Activated CD4-positive, CD25-positive, alpha-beta regulatory T cell (primary cell): ENCODE measurements at regions not wholly inside any gene's neighbourhood (a gene's known extent, or its start where the extent isn't known, plus 50 kb on each side); places are given as distances from the start of the nearest gene placed in this dataset.
"Not testable (repeated sequence)": the region's sequence is repeated elsewhere in the genome, so short reads cannot be mapped to it uniquely, and the experiment has no call there.

Experiments used
- DNase-seq, 4 experiments: peaks; one replicate each; lab custom pipeline; 2025; lab: John Stamatoyannopoulos, UW

- DNase-seq: no peak
Measured at GRCh38 chr17:33896263-33896662, 358.8 kb upstream of the CCL2 start.

GRCh38 chr17:33901085-33901484, 354.0 kb upstream of the CCL2 start:
- DNase-seq: no peak

- DNase-seq: no peak
Measured at GRCh38 chr17:33902901-33903449, 352.1 kb upstream of the CCL2 start.

- DNase-seq: no peak
Measured at GRCh38 chr17:33904476-33904875, 350.6 kb upstream of the CCL2 start.

GRCh38 chr17:33905338-33905800, 349.7 kb upstream of the CCL2 start:
- no peak for DNase-seq

GRCh38 chr17:33908363-33909064, 346.6 kb upstream of the CCL2 start:
- no peak for DNase-seq

GRCh38 chr17:33910200-33910857, 344.8 kb upstream of the CCL2 start:
- no peak for DNase-seq

GRCh38 chr17:33914125-33914524, 341.0 kb upstream of the CCL2 start:
- DNase-seq: no peak

- DNase-seq: no peak
Measured at GRCh38 chr17:33922971-33923370, 332.1 kb upstream of the CCL2 start.

GRCh38 chr17:33924104-33924503, 331.0 kb upstream of the CCL2 start:
- DNase-seq: no peak

- DNase-seq: no peak
Measured at GRCh38 chr17:33925649-33926048, 329.4 kb upstream of the CCL2 start.

GRCh38 chr17:33927732-33928133, 327.4 kb upstream of the CCL2 start:
- no peak for DNase-seq

GRCh38 chr17:33929181-33929724, 325.8 kb upstream of the CCL2 start:
- no peak for DNase-seq

- not testable (repeated sequence) for DNase-seq
Measured at GRCh38 chr17:33931148-33931814, 323.8 kb upstream of the CCL2 start.

GRCh38 chr17:33932996-33933395, 322.1 kb upstream of the CCL2 start:
- DNase-seq: no peak

- DNase-seq: no peak
Measured at GRCh38 chr17:33933576-33933975, 321.5 kb upstream of the CCL2 start.

GRCh38 chr17:33934696-33935095, 320.4 kb upstream of the CCL2 start:
- DNase-seq: no peak

GRCh38 chr17:33935822-33936221, 319.3 kb upstream of the CCL2 start:
- no peak for DNase-seq

GRCh38 chr17:33936764-33937163, 318.3 kb upstream of the CCL2 start:
- DNase-seq: no peak

GRCh38 chr17:33939959-33940358, 315.1 kb upstream of the CCL2 start:
- no peak for DNase-seq

- DNase-seq: no peak
Measured at GRCh38 chr17:33940769-33941370, 314.2 kb upstream of the CCL2 start.

GRCh38 chr17:33941744-33942143, 313.3 kb upstream of the CCL2 start:
- no peak for DNase-seq
